Kidney (tissue), 13 donors: ENCODE measurements at regions not wholly inside any gene's neighbourhood (a gene's known extent, or its start where the extent isn't known, plus 50 kb on each side); places are given as distances from the start of the nearest gene placed in this dataset.
"Not testable (repeated sequence)": the region's sequence is repeated elsewhere in the genome, so short reads cannot be mapped to it uniquely, and the experiment has no call there.

ENCODE experiments used
- DNase-seq, 5 donors: peaks; one replicate each; pipeline ENCODE4 v3.0.0-alpha.2; 2013 to 2020
- FAIRE-seq: peaks from 2 replicates; lab custom pipeline; 2012; peaks lifted over from hg19 to GRCh38; lab: Jason Lieb, UNC
- H3K27ac ChIP-seq, 2 donors: one replicate each; pipeline ENCODE4 v1.7.0; 2013; ENCODE audit warnings: low read depth in 2 of 2, low read length in 2 of 2, inconsistent platforms in 1 of 2
- H3K27me3 ChIP-seq: one replicate; pipeline ENCODE4 v1.7.1; 2013; ENCODE audit warnings: low read length, inconsistent platforms; ENCODE audit not compliant: control insufficient read depth, insufficient read depth
- H3K36me3 ChIP-seq, 3 donors: one replicate each; pipeline versions ENCODE4 v1.7.0 to v1.7.1; 2013; ENCODE audit warnings: low read length in 3 of 3, control low read depth in 1 of 3, inconsistent platforms in 1 of 3; ENCODE audit not compliant: insufficient read depth in 3 of 3, control insufficient read depth in 2 of 3
- H3K4me1 ChIP-seq, 3 donors: one replicate each; pipeline versions ENCODE4 v1.7.0 to v1.7.1; 2013; ENCODE audit warnings: low read length in 3 of 3, inconsistent platforms in 1 of 3, low read depth in 1 of 3; ENCODE audit not compliant: control insufficient read depth in 2 of 3, insufficient read depth in 2 of 3
- H3K4me3 ChIP-seq, 3 donors: one replicate each; pipeline versions ENCODE4 v1.7.0 to v1.8.1; 2013; ENCODE audit warnings: low read length in 3 of 3, control low read depth in 1 of 3, inconsistent platforms in 1 of 3
- H3K9ac ChIP-seq, 3 donors: one replicate each; pipeline versions ENCODE4 v1.7.0 to v1.7.1; 2013; ENCODE audit warnings: low read length in 3 of 3, control low read depth in 1 of 3, inconsistent platforms in 1 of 3
- H3K9me3 ChIP-seq, 3 donors: one replicate each; pipeline versions ENCODE4 v1.7.0 to v1.7.1; 2013; ENCODE audit warnings: low read length in 3 of 3, control low read depth in 1 of 3, inconsistent platforms in 1 of 3; ENCODE audit not compliant: control insufficient read depth in 2 of 3, insufficient read depth in 1 of 3
- intact Hi-C: fragments of 100-400 bp; cut with DNase I; formaldehyde crosslinking; loops from one replicate; pipeline ENCODE4 v1.11.1; 2022
- TF ChIP-seq, protein P1 (sequence below): IDR thresholded peaks from 3 replicates; pipeline ENCODE4 v1.5.1; 2012; ENCODE audit warnings: mild to moderate bottlenecking, moderate library complexity, borderline replicate concordance; ENCODE audit not compliant: insufficient read depth; ENCODE audit errors: extremely low read depth
- donor health status: control.
- donor health status: control.
- donor health status: control.
- donor health status: control.
- donor health status: control.
- donor health status: DM: yes; HTN: yes; CAD: no.
- donor health status: Normal renal cell carcinoma (clear cell type).

DNA sequence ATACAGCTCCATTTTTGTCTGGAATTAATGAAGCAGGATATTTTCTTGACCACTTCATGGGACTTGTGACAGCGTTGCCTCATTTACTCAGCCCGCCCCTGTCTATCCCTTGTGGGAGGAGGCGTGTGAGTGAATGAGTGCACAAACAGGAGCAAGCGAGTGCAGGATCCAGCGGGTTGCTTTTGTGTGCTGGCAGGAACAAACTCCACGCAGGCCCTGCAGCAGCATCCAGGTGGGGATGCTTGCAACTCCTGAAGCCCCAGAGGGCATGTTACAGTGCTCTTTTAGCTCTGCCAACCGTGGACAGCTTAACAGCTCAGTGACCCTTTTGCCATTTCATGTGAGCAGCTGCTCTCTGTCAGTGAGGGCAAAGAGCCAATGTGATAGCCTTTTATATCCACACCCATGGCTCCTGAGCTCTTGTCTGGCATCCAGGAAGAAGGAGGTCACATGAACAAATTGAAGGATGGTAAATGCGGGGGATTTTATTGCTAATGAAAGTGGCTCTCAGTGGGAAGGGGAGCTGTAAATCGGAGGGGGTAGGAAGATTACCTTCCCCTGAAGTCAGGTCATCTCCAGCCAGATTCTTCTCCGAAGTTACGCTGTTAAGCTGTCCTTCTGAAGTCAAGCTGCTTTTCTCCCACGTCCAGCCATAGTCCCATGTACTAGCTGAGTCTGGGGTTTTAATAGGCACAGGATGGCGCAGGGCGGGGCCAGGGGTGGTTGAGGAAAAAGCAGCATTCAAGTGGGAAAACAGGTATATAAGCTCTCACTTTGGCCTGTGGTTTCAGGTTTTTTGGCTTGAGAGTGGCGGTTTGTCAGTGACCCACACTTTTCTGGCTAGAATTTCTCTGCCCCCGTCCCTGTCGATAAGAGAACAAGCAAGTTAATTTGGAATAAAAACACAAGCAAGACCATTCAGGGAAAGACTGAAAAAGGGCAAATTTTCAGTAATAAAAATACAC, 714.7 kb upstream of the MBL2 start:
- Histone ChIP-seq H3K9ac (no peak overlapping the region), H3K27me3 (no peaks in the 10 kb centered on the region), H3K9me3 (peaks cover 0 to 2% (median 0%) of the 10 kb centered on the region in 3 donors), H3K4me1 (no peaks in the 10 kb centered on the region), H3K4me3 (no peak overlapping the region), H3K27ac (no peak overlapping the region), H3K36me3 (no peaks in the 10 kb centered on the region)
- intact Hi-C loops, result no loop called here
- TF ChIP-seq, protein P1, sequence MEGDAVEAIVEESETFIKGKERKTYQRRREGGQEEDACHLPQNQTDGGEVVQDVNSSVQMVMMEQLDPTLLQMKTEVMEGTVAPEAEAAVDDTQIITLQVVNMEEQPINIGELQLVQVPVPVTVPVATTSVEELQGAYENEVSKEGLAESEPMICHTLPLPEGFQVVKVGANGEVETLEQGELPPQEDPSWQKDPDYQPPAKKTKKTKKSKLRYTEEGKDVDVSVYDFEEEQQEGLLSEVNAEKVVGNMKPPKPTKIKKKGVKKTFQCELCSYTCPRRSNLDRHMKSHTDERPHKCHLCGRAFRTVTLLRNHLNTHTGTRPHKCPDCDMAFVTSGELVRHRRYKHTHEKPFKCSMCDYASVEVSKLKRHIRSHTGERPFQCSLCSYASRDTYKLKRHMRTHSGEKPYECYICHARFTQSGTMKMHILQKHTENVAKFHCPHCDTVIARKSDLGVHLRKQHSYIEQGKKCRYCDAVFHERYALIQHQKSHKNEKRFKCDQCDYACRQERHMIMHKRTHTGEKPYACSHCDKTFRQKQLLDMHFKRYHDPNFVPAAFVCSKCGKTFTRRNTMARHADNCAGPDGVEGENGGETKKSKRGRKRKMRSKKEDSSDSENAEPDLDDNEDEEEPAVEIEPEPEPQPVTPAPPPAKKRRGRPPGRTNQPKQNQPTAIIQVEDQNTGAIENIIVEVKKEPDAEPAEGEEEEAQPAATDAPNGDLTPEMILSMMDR, result no peak
- DNase-seq, result no peak
- no peak for FAIRE-seq

DNA sequence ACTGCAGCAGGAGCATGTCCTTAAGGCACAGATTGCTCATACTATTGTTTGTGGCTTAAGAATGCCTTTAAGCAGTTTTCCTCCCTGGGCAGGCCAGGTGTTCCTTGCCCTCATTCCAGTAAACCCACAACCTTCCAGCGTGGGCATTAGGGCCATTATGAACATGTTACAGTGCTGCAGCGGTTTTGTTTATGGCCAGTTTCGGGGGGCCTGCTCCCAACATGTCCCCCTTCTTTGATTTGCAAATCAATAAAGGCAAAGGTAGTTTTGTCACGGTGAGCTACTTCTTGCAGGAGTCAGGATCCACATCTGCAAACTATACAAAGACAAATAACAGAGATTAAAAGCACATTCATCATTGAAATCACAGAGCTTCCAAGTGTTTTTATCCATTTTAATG, 712.8 kb upstream of the MBL2 start:
- H3K9me3 ChIP-seq, FAIRE-seq, intact Hi-C loops, H3K27ac ChIP-seq, H3K9ac ChIP-seq, H3K36me3 ChIP-seq, H3K4me1 ChIP-seq, DNase-seq, H3K27me3 ChIP-seq, H3K4me3 ChIP-seq: not testable (repeated sequence)

DNA sequence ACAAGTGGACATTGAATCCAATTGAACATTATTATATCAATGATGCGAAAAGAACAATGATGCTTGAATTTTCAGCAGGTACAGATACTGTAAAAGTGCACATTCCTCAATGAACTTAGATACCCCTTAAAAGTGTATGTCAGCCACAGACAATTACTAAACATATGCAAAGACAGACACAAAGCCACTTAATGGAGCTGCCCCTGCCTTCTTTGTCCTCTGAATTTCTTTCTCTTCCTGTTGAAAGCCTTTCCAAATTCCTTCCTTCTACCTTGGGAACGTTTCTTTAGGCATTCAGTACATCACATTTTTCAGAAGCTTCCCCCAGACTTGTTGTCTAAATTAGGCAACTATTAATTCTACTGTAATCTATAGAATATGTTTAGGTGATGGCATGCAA, 706.8 kb upstream of the MBL2 start:
- H3K9ac ChIP-seq, result no peak overlapping the region
- TF ChIP-seq, protein P1, result no peak
- H3K4me3 ChIP-seq, result no peak overlapping the region
- intact Hi-C loops, result no loop called here
- H3K27ac ChIP-seq, result no peak overlapping the region
- no peaks in the 10 kb centered on the region for H3K4me1 ChIP-seq
- H3K36me3 ChIP-seq, result no peaks in the 10 kb centered on the region
- no peaks in the 10 kb centered on the region for H3K27me3 ChIP-seq
- FAIRE-seq (no peak), DNase-seq (no peak)
- H3K9me3 ChIP-seq, result no peaks in the 10 kb centered on the region

DNA sequence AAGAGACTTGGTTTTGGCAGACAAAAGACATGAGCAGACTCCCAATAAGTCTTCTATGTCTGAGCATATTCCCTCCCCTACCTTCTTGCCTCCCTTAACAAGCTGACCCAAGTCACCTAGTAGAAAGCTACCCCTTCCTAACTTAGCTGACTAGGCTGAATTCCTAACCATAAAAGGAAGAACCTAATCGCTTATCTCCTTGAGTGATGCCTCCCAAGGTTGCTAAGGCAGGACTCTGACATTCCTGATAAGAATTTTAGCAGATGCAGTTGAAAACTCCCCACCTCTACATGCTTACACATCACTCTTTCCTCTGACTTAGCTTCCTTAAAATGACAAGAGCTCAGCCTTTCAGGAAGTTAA, 704.7 kb upstream of the MBL2 start:
- Histone ChIP-seq H3K27ac (no peak overlapping the region), H3K9me3 (no peaks in the 10 kb centered on the region), H3K4me1 (no peaks in the 10 kb centered on the region), H3K9ac (no peak overlapping the region), H3K4me3 (no peak overlapping the region), H3K36me3 (no peaks in the 10 kb centered on the region), H3K27me3 (no peaks in the 10 kb centered on the region)
- intact Hi-C loops, result no loop called here
- no peak for DNase-seq
- TF ChIP-seq, protein P1, result no peak
- no peak for FAIRE-seq
